ENCODE measurements at regions not wholly inside any gene's neighbourhood (a gene's known extent, or its start where the extent isn't known, plus 50 kb on each side); places are given as distances from the start of the nearest gene placed in this dataset.

GRCh38 chr4:19285146-19285545 lies 966.6 kb upstream of the SLIT2 start:
- TF ChIP-seq, protein P1, sequence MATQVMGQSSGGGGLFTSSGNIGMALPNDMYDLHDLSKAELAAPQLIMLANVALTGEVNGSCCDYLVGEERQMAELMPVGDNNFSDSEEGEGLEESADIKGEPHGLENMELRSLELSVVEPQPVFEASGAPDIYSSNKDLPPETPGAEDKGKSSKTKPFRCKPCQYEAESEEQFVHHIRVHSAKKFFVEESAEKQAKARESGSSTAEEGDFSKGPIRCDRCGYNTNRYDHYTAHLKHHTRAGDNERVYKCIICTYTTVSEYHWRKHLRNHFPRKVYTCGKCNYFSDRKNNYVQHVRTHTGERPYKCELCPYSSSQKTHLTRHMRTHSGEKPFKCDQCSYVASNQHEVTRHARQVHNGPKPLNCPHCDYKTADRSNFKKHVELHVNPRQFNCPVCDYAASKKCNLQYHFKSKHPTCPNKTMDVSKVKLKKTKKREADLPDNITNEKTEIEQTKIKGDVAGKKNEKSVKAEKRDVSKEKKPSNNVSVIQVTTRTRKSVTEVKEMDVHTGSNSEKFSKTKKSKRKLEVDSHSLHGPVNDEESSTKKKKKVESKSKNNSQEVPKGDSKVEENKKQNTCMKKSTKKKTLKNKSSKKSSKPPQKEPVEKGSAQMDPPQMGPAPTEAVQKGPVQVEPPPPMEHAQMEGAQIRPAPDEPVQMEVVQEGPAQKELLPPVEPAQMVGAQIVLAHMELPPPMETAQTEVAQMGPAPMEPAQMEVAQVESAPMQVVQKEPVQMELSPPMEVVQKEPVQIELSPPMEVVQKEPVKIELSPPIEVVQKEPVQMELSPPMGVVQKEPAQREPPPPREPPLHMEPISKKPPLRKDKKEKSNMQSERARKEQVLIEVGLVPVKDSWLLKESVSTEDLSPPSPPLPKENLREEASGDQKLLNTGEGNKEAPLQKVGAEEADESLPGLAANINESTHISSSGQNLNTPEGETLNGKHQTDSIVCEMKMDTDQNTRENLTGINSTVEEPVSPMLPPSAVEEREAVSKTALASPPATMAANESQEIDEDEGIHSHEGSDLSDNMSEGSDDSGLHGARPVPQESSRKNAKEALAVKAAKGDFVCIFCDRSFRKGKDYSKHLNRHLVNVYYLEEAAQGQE (IDR thresholded peaks at IDR 0.05; ENCODE audit: insufficient read depth in 1 of 2, low read depth in 2 of 2, low read length in 2 of 2), result no peak
- TF ChIP-seq POLR2AphosphoS5 (IDR thresholded peaks at IDR 0.05; ENCODE audit: low read depth, low read length) (no peak), SIN3A (IDR thresholded peaks at IDR 0.05; ENCODE audit: borderline replicate concordance, insufficient read depth, low read length) (no peak), FOXP2 (optimal IDR thresholded peaks at IDR 0.05; ENCODE audit: borderline replicate concordance, extremely low read depth, extremely low read length, insufficient read depth) (no peak)

Data from PFSK-1 (cell line).